GM18873 (cell line): ENCODE measurements at regions not wholly inside any gene's neighbourhood (a gene's known extent, or its start where the extent isn't known, plus 50 kb on each side); places are given as distances from the start of the nearest gene placed in this dataset.
"Not testable (repeated sequence)": the region's sequence is repeated elsewhere in the genome, so short reads cannot be mapped to it uniquely, and the experiment has no call there.

Source experiments
- ATAC-seq: cut with Tn5 transposase; IDR thresholded peaks from one replicate; pipeline ENCODE4 v1.9.1; 2021; ENCODE audit warnings: mild to moderate bottlenecking, moderate library complexity, moderate number of reproducible peaks; ENCODE audit not compliant: unreplicated experiment, low FRiP score

DNA sequence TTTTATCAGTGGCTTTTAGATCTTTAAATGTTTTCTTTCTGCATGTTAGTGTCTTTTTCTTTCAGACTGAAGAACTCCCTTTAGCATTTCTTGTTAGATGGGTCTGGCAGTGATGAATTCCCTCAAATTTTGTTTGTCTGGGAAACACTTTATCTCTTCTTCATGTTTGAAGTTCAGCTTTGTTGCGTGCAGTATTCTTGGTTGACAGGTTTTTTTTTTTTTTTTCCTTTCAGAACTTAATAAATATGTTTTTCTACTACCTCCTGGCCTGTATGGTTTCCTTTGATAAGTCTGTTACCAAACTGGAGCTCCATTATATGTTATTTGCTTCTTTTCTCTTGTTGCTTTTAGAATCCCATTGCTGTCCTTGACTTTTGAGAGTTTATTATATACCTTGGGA lies 89.8 kb upstream of the ACKR3 start:
- no peak for ATAC-seq

DNA sequence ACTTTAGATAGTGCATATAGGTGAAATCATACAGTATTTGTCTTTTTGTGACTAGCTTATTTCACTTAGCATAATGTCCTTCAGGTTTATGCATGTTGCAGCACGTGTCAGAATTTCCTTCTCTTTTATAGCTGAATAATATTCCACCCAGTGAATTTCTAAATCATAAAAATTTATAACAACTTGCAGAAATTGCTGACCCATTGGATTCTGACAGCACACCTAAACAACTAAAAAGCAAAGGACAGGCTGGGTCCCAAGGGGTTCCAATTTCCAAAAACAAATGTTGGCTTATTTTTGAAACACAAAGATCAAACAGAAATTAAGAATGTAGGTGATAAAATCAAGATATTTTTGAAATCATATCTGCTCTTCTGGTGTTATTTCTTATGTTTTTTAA lies 86.5 kb upstream of the ACKR3 start:
- no peak for ATAC-seq

DNA sequence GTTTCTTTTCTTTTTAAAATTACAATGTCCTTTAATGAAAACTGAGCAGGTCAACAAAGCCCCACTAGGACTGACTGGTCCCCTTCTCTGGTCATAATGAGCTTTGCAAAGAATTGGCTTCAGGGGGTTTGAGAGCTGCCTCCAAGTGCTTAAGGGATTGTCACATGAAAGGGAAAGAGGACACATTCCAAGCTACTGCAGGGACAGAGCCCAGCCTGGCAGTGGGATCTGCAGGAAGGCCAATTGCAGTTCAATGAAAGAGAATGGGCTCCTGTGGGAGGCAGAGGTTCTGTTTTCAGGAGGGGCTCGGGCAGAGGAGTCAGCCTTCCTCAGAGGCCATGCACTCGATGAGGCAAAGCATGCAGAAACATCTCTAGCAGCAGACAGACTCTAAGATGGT lies 84.1 kb upstream of the ACKR3 start:
- ATAC-seq: no peak

DNA sequence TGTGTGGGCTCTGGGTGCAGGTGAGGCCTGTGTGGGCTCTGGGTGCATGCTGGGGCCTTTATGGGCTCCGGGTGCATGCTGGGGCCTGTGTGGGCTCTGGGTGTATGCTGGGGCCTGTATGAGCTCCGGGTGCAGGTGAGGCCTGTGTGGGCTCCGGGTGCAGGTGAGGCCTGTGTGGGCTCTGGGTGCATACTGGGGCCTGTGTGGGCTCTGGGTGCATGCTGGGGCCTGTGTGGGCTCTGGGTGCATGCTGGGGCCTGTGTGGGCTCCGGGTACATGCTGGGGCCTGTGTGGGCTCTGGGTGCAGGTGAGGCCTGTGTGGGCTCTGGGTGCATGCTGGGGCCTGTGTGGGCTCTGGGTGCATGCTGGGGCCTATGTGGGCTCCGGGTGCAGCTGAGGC lies 80.5 kb upstream of the ACKR3 start:
- ATAC-seq: not testable (repeated sequence)

DNA sequence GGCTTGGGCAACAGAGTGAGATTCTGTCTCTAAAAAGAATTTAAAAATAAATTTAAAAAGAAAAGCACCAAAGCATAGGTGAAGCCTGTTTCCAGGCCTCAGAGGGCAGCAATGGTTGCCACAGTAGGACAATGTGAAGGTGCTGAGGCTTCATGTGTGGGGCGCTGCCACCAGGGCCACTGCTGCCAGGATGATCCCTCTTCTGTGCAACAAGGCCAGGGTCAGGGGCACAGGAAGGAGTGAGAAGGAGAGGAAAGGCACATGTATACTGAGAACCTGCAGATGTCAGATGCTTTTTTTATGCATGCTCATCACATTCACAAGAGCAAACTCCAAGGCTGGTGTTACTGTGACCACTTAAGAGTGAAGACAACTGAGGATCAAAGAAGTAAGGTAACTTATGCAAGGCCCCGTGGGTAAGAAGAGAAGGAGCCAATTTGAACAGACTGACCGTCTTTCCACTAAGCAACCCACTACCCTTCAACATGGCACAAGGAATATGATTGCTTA lies 79.7 kb upstream of the ACKR3 start:
- ATAC-seq: no peak

GRCh38 chr2:236496340-236496739 lies 73.3 kb upstream of the ACKR3 start:
- ATAC-seq: no peak

GRCh38 chr2:236498369-236498768 lies 71.3 kb upstream of the ACKR3 start:
- no peak for ATAC-seq

DNA sequence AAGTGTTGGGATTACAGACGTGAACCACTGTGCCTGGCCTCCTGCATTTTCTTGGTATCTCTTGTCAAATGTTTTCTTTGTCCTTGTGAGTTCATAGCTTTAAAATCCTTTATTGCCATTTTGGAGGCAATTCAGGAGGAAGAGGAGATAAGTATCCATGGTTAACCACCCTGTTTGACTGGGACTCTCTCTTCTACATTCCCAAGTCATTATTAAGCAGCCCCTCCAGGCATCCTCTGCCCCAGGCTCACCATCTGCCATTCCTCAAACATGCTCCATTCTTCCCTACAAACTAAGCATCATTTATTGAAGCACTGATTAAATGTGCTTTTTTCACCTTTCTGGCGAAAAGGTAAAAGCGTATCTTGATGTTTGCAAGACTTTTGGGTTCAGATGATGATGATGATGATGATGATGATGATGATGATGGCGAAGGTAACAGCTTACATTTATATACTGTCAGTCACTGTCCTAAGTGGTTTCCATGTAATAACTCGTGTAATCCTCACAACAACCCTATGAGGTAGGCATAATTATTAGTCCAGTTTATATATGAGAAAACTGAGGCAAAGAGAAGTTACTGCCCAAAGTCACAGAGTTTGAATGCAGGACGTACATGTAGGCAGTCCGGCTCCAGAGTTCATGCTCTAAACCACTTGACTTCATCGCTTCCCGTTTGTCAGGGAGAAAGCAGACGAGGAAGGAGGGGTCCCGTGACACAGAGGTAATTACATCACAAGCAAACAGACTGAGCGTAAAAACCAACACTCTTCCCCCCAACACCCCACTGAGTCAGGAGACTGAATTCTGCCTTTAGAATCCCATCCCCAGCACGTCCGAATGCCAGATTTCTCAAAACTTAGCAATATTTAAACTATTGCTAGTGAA lies 69.7 kb upstream of the ACKR3 start:
- ATAC-seq: no peak

- no peak for ATAC-seq
Observed at GRCh38 chr2:236501026-236501425, 68.6 kb upstream of the ACKR3 start.

DNA sequence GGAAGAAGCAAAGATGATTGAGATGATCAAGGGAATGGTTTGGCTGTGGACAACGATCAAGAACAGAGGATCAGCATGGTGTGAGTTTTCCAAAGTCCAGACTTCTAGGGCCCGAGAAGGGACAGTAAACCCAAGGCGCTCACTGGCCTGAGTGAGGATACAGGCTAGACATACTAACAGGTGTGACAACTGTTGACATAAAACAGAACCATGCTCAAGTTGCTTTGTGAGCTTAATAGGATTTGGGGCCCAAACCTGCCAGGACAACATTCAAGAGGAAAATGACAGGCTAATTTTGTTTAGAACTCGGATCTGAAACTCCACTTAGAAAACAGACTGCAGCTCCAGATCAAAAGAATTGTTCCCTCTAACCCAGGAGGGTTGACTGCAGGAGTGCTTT lies 68.1 kb upstream of the ACKR3 start:
- ATAC-seq: no peak

GRCh38 chr2:236503100-236503499 lies 66.5 kb upstream of the ACKR3 start:
- no peak for ATAC-seq

DNA sequence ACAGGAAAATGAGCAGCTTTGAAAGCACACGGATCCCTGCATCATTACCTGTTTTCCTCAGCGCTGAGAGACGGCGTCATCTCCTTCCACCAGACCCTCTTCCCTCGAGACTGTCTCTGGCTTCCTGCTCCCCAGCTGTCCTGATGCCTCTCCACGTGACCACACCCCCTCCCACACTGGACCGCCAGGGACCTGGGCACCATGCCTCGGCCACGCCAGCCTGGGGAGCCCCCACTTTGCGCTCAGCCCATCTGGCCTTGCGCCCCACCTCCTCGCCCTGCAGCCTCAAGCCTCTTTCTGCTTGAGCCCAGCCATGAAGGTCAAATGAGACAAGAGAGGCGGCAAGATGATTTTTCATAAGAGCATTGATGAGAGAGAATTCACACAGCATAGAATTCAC lies 66.0 kb upstream of the ACKR3 start:
- ATAC-seq: no peak

DNA sequence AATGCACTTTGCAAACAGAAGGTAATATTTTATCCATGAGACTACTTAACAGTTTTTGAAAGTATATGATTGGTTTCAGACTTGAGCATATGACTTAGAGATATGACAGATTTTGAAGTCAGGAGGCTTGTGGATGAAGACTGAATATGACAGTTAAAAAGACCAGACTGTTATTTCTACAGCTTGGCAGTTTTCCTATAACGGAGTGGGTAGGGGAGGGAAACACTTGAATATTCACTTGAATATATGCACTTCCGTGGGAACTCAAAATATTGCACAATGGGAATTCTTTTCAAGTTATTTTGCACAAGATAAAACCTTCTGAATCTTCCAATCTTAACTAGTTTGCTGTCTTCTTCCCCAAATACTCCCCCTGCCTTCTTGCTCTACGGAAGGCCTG lies 64.6 kb upstream of the ACKR3 start:
- no peak for ATAC-seq

GRCh38 chr2:236505648-236506047 lies 64.0 kb upstream of the ACKR3 start:
- no peak for ATAC-seq

GRCh38 chr2:236507393-236508085 lies 62.1 kb upstream of the ACKR3 start:
- no peak for ATAC-seq

GRCh38 chr2:236508466-236508865 lies 61.2 kb upstream of the ACKR3 start:
- ATAC-seq: no peak

DNA sequence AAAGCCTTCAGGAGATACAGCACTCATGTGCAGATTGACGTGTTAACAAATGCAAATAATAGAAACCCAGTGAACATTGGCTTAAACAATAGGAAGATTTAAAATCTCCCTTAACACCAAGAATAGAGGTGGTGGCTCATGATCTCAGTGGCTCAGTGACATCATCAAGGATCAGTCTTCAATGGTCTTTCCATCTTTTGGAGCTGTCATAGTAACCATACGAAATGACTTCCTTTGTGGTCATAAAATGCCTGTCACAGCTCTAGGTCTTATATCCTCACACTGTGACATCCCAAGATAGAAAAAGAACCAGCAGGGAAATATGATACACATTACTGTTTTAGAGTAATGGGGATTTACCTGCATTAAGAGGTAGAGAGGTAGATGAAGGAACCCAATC lies 59.6 kb upstream of the ACKR3 start:
- no peak for ATAC-seq

DNA sequence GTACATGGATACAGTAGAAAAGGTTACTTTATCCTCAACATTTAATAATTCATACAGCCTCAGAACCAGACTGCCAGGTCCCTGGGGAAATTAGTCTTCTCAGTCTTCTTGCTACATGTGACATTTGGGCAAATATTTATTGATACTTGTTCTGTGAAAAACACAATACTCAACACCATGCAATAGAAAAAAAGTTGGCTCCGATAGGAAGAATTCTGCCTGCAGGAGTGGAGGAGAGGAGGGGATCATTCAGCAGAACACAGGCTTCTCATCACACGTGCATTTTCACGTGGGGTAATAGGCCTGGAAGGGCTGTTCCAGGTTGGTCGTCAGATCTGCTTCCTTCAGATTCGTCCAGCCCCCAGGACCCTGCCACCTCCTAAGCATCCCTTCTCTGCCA lies 58.4 kb upstream of the ACKR3 start:
- no peak for ATAC-seq

- ATAC-seq: no peak
Observed at GRCh38 chr2:236512267-236512666, 57.4 kb upstream of the ACKR3 start.

- ATAC-seq: peak; percentile 53
Observed at GRCh38 chr2:236512902-236513435, 56.7 kb upstream of the ACKR3 start.

- no peak for ATAC-seq
Observed at GRCh38 chr2:236513956-236514355, 55.7 kb upstream of the ACKR3 start.
